Mammary epithelial cell (primary cell): ENCODE measurements at regions not wholly inside any gene's neighbourhood (a gene's known extent, or its start where the extent isn't known, plus 50 kb on each side); places are given as distances from the start of the nearest gene placed in this dataset.

Experiments used
- CTCF ChIP-seq, 2 donors: IDR thresholded peaks in 1 of 2; conservative IDR thresholded peaks in 1 of 2; 2 replicates each; pipeline ENCODE4 v1.5.1; 2011 to 2012; ENCODE audit warnings: inconsistent platforms in 2 of 2, low read length in 2 of 2, mild to moderate bottlenecking in 2 of 2, control low read depth in 1 of 2, low read depth in 1 of 2; ENCODE audit not compliant: insufficient read depth in 1 of 2; ENCODE audit errors: extremely low read depth in 1 of 2
- EZH2 ChIP-seq: IDR thresholded peaks from 2 replicates; pipeline ENCODE4 v1.6.1; 2012; ENCODE audit warnings: low read length, inconsistent platforms, borderline replicate concordance

- no peak for TF ChIP-seq EZH2
- no peak for TF ChIP-seq CTCF (conservative IDR thresholded peaks at IDR 0.05 in 1 of 2, IDR thresholded peaks at IDR 0.05 in 1 of 2; ENCODE audit: extremely low read depth in 1 of 2, insufficient read depth in 1 of 2, low read depth in 1 of 2, low read length in 2 of 2)
Measured at GRCh38 chr3:115438799-115439198, 184.5 kb upstream of the GAP43 start.
